ENCODE measurements at regions not wholly inside any gene's neighbourhood (a gene's known extent, or its start where the extent isn't known, plus 50 kb on each side); places are given as distances from the start of the nearest gene placed in this dataset.

- no peak for TF ChIP-seq POLR2AphosphoS5 (IDR thresholded peaks at IDR 0.05)
- TF ChIP-seq, protein P1, sequence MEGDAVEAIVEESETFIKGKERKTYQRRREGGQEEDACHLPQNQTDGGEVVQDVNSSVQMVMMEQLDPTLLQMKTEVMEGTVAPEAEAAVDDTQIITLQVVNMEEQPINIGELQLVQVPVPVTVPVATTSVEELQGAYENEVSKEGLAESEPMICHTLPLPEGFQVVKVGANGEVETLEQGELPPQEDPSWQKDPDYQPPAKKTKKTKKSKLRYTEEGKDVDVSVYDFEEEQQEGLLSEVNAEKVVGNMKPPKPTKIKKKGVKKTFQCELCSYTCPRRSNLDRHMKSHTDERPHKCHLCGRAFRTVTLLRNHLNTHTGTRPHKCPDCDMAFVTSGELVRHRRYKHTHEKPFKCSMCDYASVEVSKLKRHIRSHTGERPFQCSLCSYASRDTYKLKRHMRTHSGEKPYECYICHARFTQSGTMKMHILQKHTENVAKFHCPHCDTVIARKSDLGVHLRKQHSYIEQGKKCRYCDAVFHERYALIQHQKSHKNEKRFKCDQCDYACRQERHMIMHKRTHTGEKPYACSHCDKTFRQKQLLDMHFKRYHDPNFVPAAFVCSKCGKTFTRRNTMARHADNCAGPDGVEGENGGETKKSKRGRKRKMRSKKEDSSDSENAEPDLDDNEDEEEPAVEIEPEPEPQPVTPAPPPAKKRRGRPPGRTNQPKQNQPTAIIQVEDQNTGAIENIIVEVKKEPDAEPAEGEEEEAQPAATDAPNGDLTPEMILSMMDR (IDR thresholded peaks at IDR 0.05 in 8 of 11, conservative IDR thresholded peaks at IDR 0.05 in 3 of 11) = no peak
These were observed 257.0 kb downstream of the IPO8 start for GRCh38 chr12:30438601-30439041.

Data from spleen (tissue), 7 donors.